ENCODE measurements at regions not wholly inside any gene's neighbourhood (a gene's known extent, or its start where the extent isn't known, plus 50 kb on each side); places are given as distances from the start of the nearest gene placed in this dataset.
A peak's percentile ranks its signal among the peaks of the same experiment; 100 is the strongest.

DNA sequence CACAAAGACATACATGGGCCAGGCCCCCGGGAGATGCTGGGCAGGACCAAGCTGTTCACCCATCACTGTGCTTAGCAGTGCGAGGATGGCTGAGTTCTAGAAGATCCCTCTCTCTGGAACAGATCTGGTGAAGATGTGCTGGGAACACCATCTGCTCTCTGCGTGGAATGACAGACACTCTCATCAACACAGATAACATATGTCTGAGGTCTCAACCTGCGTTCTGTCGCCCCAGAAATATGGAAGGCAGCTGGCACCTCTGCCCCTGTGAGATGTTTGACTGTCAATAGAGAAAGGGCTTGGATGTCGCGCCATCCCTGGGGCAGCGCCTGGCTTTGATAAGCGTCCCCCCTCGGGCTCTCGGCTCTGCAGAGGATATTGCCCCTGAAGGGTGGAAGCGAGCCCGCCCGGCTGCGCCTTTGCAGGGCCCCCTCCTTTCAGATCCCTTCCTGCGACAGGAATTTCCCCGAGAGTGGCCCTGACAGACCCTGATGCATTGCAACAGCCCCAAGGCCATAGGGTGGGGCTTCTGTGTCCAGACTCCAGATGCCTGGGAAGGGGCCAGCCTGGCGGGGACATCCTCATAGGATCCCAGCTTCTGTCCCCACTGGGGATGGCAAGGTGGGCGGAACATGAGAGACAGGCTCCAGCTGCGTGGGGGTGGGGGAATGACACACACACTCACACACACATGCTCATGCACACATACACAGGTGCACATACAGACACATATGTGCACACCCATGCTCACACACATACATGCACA, 86.9 kb upstream of the ZNF469 start:
- Mint-ChIP-seq H3K27me3 (ENCODE audit: low read depth) (no peaks in the 10 kb centered on the region), H3K9me3 (ENCODE audit: insufficient read depth) (no peaks in the 10 kb centered on the region), H3K4me1 (ENCODE audit: low read depth) (peaks cover 15% of the 10 kb centered on the region), H3K36me3 (ENCODE audit: low read depth) (no peaks in the 10 kb centered on the region), H3K4me3 (no peak overlapping the region), H3K27ac (no peak overlapping the region)
- CTCF ChIA-PET: no interaction called here
- POLR2A ChIA-PET: no interaction called here
- DNase-seq (no peak), ATAC-seq (no peak)

DNA sequence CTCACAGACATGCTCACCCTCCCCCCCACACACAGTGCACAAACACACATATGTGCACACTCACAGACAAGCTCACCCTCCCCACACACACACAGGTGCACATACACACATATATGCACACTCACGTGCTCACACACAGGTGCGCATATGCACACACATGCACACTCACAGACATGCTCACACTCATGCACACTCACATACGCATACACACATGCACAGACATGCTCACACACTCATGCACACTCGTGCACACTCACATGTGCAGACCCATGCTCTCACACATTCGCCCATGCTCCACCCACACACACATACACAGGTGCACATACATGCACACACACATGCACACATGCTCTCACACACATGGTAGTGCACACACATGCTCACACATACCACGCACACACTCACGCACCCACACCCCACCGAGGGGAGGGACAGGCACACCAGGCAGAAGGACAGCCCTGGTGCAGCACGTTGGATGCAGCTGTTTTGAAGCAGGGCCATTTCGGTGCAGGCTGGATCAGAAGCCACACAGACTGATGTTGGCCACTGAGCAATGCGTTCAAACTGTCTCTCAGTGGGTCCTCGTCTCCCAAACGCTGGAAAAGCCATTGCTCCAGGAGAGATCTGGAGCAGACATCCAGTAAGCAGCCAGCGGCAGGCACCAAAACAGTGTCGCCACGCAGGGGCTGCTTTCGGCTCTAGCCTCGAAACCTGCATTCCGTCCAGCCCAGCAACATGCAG, 86.2 kb upstream of the ZNF469 start:
- H3K4me1 Mint-ChIP-seq (ENCODE audit: low read depth): peaks cover 15% of the 10 kb centered on the region
- ATAC-seq: no peak
- no peaks in the 10 kb centered on the region for H3K36me3 Mint-ChIP-seq (ENCODE audit: low read depth)
- no peak overlapping the region for H3K4me3 Mint-ChIP-seq
- no peak for DNase-seq
- ChIA-PET CTCF (no interaction called here), POLR2A (no interaction called here)
- H3K9me3 Mint-ChIP-seq (ENCODE audit: insufficient read depth): no peaks in the 10 kb centered on the region
- no peak overlapping the region for H3K27ac Mint-ChIP-seq
- H3K27me3 Mint-ChIP-seq (ENCODE audit: low read depth): no peaks in the 10 kb centered on the region

DNA sequence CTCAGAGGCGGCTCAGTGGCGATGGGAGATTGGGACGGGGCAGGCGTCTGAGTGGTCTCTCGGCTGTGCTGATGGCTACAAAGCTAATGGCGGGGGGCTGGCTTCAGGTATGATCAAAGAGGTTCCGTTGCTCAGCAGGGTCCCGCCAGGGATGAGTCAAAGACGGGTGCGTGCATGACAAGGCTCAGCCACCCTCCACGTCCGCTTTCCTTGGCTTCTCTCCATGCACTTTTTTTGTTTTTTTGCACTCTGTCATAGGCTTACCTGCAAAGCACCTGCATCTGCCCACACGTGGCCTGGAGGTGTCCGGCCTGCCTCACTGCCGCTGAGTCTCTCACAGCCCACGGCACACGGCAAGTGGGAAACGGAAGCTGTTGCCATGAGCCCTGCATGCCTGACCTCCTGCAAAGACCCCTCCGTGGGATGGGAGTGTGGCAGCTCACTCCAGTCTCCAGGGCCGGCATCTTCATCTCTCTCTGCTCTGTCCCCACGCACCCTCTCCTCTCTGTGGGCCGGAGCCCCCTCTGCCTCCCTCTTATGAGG, 85.5 kb upstream of the ZNF469 start:
- Mint-ChIP-seq H3K27ac (no peak overlapping the region), H3K9me3 (ENCODE audit: insufficient read depth) (no peaks in the 10 kb centered on the region), H3K4me1 (ENCODE audit: low read depth) (peaks cover 15% of the 10 kb centered on the region), H3K27me3 (ENCODE audit: low read depth) (no peaks in the 10 kb centered on the region), H3K36me3 (ENCODE audit: low read depth) (no peaks in the 10 kb centered on the region), H3K4me3 (no peak overlapping the region)
- DNase-seq (no peak), ATAC-seq (no peak)
- POLR2A ChIA-PET: no interaction called here
- CTCF ChIA-PET: interaction anchor here (1.1 kb wide), 1 partner anchor 10 kb away, joined by 3 read pairs; no protein-coding TSS in a partner anchor

DNA sequence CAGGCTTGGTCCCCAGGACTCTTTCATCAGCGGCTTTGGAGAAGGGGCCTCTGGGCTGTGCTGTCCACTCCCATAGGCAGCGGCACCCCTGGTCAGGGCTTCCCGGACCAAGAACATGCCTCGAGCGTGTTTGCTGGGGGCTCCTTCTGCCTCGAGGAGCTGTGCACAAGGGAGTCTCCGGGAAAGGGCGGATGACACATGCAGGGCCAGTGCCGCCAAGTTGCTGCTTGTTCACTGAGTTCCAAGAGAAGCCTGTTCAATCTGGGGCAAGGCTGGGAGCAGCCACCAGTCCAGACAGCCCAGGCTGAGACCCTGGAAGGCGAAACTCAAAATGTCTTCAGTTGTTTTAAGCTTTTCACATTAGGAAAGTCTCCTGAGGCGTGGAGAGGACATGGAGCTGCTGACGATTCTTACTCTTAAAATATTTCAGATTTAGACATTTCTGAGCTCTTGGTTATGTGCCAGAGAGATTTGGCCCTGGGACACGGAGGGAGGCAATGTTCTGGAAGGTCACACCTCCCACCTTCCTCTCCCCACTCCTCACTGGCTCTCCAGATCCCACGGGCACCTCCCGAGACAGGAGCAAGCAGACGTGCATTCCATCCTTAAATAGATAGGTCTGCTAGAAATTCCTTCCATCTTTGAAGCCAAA, 84.5 kb upstream of the ZNF469 start:
- Mint-ChIP-seq H3K4me1 (ENCODE audit: low read depth) (peaks cover 15% of the 10 kb centered on the region), H3K4me3 (no peak overlapping the region), H3K9me3 (ENCODE audit: insufficient read depth) (no peaks in the 10 kb centered on the region), H3K36me3 (ENCODE audit: low read depth) (no peaks in the 10 kb centered on the region), H3K27ac (no peak overlapping the region), H3K27me3 (ENCODE audit: low read depth) (no peaks in the 10 kb centered on the region)
- ChIA-PET CTCF (interaction anchor here (1.1 kb wide), 2 partner anchors 11 kb away, joined by 3 to 4 read pairs; no protein-coding TSS in a partner anchor), POLR2A (no interaction called here)
- ATAC-seq (no peak), DNase-seq (no peak)

DNA sequence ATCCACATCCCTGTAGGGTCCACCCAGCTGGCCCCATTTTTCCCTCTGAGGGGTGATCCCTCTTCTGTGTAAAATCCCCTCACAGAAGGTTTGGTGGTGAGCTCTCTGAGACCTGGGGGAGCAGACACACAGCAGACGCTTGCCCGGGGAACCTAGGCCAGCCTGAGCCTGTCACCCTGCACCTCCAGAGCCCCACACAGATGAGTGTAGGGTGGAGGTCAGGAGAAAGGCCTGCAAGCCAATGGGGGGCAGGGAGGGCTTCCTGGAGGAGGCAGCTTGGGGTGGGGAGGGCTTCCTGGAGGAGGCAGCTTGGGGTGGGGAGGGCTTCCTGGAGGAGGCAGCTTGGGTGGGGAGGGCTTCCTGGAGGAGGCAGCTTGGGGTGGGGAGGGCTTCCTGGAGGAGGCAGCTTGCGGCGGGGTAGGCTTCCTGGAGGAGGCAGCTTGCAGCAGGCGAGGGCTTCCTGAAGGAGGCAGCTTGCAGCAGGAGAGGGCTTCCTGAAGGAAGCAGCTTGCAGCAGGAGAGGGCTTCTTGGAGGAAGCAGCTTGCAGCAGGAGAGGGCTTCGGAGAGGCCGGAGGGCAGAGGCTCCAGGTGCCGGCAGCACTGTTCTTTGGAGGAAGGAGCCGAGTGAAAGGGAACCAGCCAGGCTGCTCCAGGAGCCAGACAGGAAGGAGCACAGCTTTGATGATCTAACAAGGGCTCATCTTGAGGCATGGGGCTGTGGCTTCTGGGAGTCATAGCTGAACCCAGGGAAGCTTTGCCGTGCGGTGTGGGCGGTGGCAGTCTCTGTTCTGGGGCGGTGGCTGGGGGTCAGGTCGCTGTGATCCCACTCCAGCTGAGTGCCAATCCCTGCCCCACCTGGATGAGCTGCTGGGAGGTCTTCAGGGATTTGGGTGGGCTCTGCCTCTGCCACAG, 83.7 kb upstream of the ZNF469 start:
- no peaks in the 10 kb centered on the region for H3K36me3 Mint-ChIP-seq (ENCODE audit: low read depth)
- H3K4me1 Mint-ChIP-seq (ENCODE audit: low read depth): peaks cover 15% of the 10 kb centered on the region
- CTCF ChIA-PET: interaction anchor here (1.1 kb wide), 1 partner anchor 12 kb away, joined by 4 read pairs; no protein-coding TSS in a partner anchor
- H3K27me3 Mint-ChIP-seq (ENCODE audit: low read depth): no peaks in the 10 kb centered on the region
- ATAC-seq: no peak
- no peaks in the 10 kb centered on the region for H3K9me3 Mint-ChIP-seq (ENCODE audit: insufficient read depth)
- H3K27ac Mint-ChIP-seq: no peak overlapping the region
- no peak overlapping the region for H3K4me3 Mint-ChIP-seq
- POLR2A ChIA-PET: no interaction called here
- peak; percentile 23 for DNase-seq

DNA sequence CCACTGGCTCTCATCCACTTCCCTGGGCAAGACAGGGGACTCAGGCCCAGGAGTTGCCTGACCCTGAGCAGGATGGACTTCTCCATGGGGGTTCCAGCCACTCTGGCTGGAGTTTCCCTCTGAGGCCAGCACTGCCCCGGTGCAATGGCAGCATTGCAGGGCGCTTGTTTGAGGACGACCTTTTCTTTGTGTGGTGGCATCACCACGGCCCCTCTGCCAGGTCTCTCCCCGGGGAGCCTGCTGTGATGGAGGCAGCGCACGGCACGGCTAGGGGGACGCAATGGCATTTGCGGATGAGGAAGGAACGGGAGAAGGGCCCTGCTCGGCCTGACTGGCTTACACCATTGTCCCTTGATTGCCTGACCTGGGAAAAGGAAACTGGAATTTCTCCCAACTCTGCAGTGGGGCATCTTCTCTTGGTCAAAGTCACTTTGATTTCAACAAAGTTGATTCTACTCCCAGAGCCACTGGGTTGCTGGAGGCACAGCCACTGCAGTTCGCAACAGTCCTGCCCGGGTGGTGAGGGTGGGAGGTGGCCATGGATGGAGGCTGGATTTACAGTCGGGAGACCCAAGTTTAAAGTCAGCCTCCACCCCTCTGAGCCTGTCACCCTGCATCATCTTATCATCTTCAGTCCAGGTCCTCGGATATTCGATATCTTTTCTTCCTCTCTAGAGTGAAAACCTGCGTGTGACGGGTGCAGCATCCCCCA, 82.9 kb upstream of the ZNF469 start:
- Mint-ChIP-seq H3K4me3 (no peak overlapping the region), H3K4me1 (ENCODE audit: low read depth) (peaks cover 15% of the 10 kb centered on the region), H3K27ac (no peak overlapping the region), H3K36me3 (ENCODE audit: low read depth) (no peaks in the 10 kb centered on the region), H3K9me3 (ENCODE audit: insufficient read depth) (no peaks in the 10 kb centered on the region), H3K27me3 (ENCODE audit: low read depth) (no peaks in the 10 kb centered on the region)
- POLR2A ChIA-PET: no interaction called here
- no peak for ATAC-seq
- CTCF ChIA-PET: no interaction called here
- no peak for DNase-seq

DNA sequence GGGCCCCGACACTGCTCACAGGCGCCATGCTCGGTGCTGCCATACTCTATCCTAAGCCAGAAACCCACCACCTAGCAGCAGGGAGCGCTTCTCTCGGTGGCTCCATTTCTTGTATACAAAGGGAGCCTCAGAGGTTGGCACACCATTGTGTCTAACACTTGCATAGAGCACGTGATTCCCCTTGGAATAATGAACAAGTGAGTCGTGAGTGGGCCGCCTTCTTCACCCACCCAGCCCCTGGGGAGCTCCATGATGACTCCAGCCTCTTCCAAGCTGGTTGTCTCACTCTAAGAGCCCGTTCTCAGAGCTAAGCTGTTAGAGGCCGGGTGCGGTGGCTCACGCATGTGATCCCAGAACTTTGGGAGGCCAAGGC, 82.3 kb upstream of the ZNF469 start:
- ChIA-PET CTCF (no interaction called here), POLR2A (no interaction called here)
- no peak for ATAC-seq
- H3K27ac Mint-ChIP-seq: no peak overlapping the region
- H3K4me3 Mint-ChIP-seq: no peak overlapping the region
- H3K27me3 Mint-ChIP-seq (ENCODE audit: low read depth): no peaks in the 10 kb centered on the region
- H3K36me3 Mint-ChIP-seq (ENCODE audit: low read depth): no peaks in the 10 kb centered on the region
- DNase-seq: no peak
- peaks cover 15% of the 10 kb centered on the region for H3K4me1 Mint-ChIP-seq (ENCODE audit: low read depth)
- H3K9me3 Mint-ChIP-seq (ENCODE audit: insufficient read depth): no peaks in the 10 kb centered on the region

DNA sequence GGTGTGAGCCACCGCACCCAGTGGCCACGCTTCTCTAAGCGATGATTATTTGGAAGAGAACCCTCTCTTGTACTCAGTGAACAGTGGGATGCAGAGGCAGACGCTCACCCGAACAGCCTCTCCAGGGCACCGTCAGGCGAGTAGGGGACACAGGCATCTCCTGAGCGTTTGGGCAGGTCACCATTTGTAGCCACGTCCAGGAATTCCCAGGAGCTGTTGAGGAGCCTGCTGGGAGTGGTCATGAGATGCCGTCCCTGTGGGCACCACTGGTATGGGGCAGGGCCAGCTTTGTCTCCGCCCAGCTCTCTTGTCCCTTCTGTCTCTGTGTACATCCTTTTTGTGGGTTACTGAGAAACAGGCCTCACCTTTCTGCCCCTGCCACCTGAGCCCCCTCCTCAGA, 81.3 kb upstream of the ZNF469 start:
- ChIA-PET CTCF (no interaction called here), POLR2A (no interaction called here)
- H3K27me3 Mint-ChIP-seq (ENCODE audit: low read depth): no peaks in the 10 kb centered on the region
- H3K36me3 Mint-ChIP-seq (ENCODE audit: low read depth): no peaks in the 10 kb centered on the region
- no peak overlapping the region for H3K27ac Mint-ChIP-seq
- no peaks in the 10 kb centered on the region for H3K9me3 Mint-ChIP-seq (ENCODE audit: insufficient read depth)
- H3K4me1 Mint-ChIP-seq (ENCODE audit: low read depth): peaks cover 12% of the 10 kb centered on the region
- no peak overlapping the region for H3K4me3 Mint-ChIP-seq
- DNase-seq: no peak
- ATAC-seq: no peak

DNA sequence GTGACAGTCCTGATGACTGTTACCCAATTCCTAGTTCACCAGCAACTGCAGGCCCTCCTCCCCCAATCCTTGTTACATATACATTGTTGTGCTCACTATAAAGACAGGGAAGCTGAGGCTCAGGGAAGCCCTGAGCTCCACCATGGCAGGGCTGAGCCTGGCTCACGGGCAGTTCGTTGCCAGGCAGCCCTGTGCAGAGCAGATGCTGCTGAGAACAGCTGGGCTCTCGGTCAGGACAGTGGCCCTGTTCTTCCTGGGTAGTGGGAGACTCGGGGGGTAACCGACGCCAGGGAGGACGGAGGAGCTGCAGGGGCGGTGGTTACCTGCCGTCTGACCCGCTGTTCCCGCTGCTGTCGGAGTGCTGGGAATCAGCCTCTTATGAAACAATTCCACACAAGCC, 80.9 kb upstream of the ZNF469 start:
- no peak for DNase-seq
- Mint-ChIP-seq H3K36me3 (ENCODE audit: low read depth) (no peaks in the 10 kb centered on the region), H3K4me1 (ENCODE audit: low read depth) (peaks cover 12% of the 10 kb centered on the region), H3K27me3 (ENCODE audit: low read depth) (no peaks in the 10 kb centered on the region), H3K4me3 (no peak overlapping the region), H3K27ac (no peak overlapping the region), H3K9me3 (ENCODE audit: insufficient read depth) (no peaks in the 10 kb centered on the region)
- ChIA-PET CTCF (no interaction called here), POLR2A (no interaction called here)
- ATAC-seq: no peak

DNA sequence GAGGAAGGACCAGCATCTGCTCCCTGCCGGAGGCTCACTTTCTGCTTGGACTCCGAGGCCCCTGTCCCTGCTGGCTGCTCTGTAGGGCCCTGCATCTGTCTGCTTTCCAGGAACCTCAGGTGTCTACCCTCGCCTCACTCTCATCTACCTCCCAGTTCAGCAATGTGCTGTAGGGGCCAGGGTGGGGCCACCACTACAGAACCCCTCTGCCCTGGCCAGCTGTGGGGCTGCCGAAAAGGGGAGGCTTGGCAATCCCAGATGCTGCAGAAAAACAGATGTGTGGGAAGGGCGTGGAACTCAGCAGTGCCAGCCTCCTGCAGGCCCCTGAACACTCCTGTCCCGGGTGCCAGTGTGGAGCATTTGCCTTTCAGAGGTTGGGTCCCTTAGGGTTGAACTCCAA, 80.1 kb upstream of the ZNF469 start:
- Mint-ChIP-seq H3K4me1 (ENCODE audit: low read depth) (peaks cover 12% of the 10 kb centered on the region), H3K27ac (no peak overlapping the region), H3K36me3 (ENCODE audit: low read depth) (no peaks in the 10 kb centered on the region), H3K4me3 (no peak overlapping the region), H3K27me3 (ENCODE audit: low read depth) (no peaks in the 10 kb centered on the region), H3K9me3 (ENCODE audit: insufficient read depth) (no peaks in the 10 kb centered on the region)
- ChIA-PET POLR2A (no interaction called here), CTCF (no interaction called here)
- ATAC-seq (no peak), DNase-seq (no peak)

DNA sequence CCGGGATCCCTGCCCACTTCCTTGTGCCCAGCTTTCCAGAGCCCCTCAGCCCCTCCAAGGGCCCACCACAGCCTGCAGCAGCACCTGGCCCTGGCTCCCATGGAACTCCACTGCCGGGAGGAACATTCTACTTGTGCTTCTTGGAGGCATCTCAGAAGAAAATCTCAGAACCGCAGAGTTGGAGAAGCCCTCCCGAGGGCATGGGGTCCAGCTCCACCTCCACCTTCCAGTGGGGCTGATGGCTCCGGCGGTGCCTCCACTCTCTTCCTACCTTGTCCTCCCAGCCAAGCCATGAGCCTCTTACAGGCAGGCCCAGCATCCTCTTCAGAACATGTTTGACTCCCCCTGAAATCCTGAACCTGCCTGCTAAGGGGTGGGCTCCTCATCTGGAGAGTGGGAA, 79.4 kb upstream of the ZNF469 start:
- no peak for DNase-seq
- ATAC-seq: no peak
- POLR2A ChIA-PET: no interaction called here
- Mint-ChIP-seq H3K4me1 (ENCODE audit: low read depth) (peaks cover 12% of the 10 kb centered on the region), H3K9me3 (ENCODE audit: insufficient read depth) (no peaks in the 10 kb centered on the region), H3K27ac (no peak overlapping the region), H3K27me3 (ENCODE audit: low read depth) (peaks cover under 1% of the 10 kb centered on the region), H3K36me3 (ENCODE audit: low read depth) (no peaks in the 10 kb centered on the region), H3K4me3 (no peak overlapping the region)
- CTCF ChIA-PET: no interaction called here
